ENCODE measurements at regions not wholly inside any gene's neighbourhood (a gene's known extent, or its start where the extent isn't known, plus 50 kb on each side); places are given as distances from the start of the nearest gene placed in this dataset.

- Histone ChIP-seq H3K27me3 (ENCODE audit: insufficient read depth, low read depth, severe bottlenecking) (no peaks in the 10 kb centered on the region), H3K27ac (no peak overlapping the region), H3K36me3 (no peaks in the 10 kb centered on the region), H3K4me3 (ENCODE audit: low read depth, low read length) (no peak overlapping the region), H3K9me3 (ENCODE audit: severe bottlenecking) (no peaks in the 10 kb centered on the region)
- TF ChIP-seq, protein P1, sequence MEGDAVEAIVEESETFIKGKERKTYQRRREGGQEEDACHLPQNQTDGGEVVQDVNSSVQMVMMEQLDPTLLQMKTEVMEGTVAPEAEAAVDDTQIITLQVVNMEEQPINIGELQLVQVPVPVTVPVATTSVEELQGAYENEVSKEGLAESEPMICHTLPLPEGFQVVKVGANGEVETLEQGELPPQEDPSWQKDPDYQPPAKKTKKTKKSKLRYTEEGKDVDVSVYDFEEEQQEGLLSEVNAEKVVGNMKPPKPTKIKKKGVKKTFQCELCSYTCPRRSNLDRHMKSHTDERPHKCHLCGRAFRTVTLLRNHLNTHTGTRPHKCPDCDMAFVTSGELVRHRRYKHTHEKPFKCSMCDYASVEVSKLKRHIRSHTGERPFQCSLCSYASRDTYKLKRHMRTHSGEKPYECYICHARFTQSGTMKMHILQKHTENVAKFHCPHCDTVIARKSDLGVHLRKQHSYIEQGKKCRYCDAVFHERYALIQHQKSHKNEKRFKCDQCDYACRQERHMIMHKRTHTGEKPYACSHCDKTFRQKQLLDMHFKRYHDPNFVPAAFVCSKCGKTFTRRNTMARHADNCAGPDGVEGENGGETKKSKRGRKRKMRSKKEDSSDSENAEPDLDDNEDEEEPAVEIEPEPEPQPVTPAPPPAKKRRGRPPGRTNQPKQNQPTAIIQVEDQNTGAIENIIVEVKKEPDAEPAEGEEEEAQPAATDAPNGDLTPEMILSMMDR (IDR thresholded peaks at IDR 0.05; ENCODE audit: low read depth, low read length), result no peak
- DNase-seq, result no peak
Observed at GRCh38 chr2:226600802-226601201, 198.8 kb downstream of the IRS1 start.

DNA sequence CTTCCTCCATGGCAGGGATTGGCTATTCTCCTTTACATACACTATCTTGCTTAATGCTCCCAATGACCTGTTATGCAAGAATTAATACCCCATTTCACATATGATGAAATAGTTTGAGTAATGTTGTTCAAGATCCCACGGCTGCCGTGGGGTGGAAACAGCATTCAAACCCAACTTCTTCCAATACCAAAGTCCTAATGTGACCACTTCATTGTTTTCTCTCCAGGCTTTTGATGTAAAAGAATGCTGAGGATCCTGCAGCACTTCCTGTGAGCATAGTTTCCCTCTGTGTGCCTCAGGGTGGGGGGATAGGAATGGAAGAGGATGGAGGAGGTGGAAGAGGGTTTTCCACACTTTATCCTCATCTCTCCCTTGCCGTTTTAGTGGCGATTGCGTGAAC is 199.4 kb downstream of the IRS1 start:
- H3K27ac ChIP-seq, result no peak overlapping the region
- no peaks in the 10 kb centered on the region for H3K36me3 ChIP-seq
- H3K4me3 ChIP-seq (ENCODE audit: low read depth, low read length), result no peak overlapping the region
- H3K9me3 ChIP-seq (ENCODE audit: severe bottlenecking), result no peaks in the 10 kb centered on the region
- no peaks in the 10 kb centered on the region for H3K27me3 ChIP-seq (ENCODE audit: insufficient read depth, low read depth, severe bottlenecking)
- TF ChIP-seq, protein P1 (IDR thresholded peaks at IDR 0.05; ENCODE audit: low read depth, low read length), result no peak
- no peak for DNase-seq

DNA sequence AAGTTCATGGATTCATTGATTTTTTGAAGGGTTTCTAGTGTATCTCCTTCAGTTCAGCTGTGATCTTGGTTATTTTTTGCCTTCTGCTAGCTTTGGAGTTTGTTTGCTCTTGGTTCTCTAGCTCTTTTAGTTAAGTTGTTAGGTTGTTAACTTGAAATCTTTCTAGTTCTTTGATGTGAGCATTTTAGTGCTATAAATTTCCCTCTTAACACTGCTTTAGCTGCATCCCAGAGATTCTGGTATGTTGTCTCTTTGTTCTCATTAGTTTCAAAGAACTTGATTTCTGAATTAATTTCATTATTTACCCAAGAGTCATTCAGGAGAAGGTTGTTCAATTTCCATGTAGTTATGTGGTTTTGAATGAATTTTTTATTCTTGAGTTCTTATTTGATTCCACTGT is 210.6 kb downstream of the IRS1 start:
- Histone ChIP-seq H3K9me3 (ENCODE audit: severe bottlenecking) (no peaks in the 10 kb centered on the region), H3K27ac (no peak overlapping the region), H3K4me3 (ENCODE audit: low read depth, low read length) (no peak overlapping the region), H3K36me3 (no peaks in the 10 kb centered on the region), H3K27me3 (ENCODE audit: insufficient read depth, low read depth, severe bottlenecking) (no peaks in the 10 kb centered on the region)
- DNase-seq, result no peak
- TF ChIP-seq, protein P1 (IDR thresholded peaks at IDR 0.05; ENCODE audit: low read depth, low read length), result no peak

DNA sequence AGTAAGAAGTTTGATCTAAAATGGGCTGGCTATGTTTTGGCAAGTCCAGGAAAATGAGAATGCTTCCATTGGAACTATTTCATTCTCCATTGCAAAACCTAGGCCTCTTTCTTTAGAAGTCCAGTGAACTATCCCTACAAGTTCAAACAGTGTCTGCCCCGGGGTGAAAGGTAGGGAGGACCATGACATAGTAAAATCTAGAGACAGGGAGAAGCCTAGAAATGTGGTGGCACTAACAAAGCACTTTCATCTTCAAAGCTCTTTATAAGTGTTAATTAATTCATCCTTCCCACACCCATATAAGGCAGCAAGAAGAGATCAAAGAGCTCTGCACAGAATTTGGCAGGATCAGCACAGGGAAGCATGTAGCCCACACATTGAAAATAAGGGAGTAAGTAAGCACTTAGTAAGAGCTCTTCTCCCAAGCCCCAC is 214.5 kb downstream of the IRS1 start:
- TF ChIP-seq, protein P1 (IDR thresholded peaks at IDR 0.05; ENCODE audit: low read depth, low read length), result no peak
- no peak overlapping the region for H3K27ac ChIP-seq

GRCh38 chr2:226584518-226585055 is 215.0 kb downstream of the IRS1 start:
- Histone ChIP-seq H3K27ac (no peak overlapping the region), H3K27me3 (ENCODE audit: insufficient read depth, low read depth, severe bottlenecking) (no peaks in the 10 kb centered on the region), H3K9me3 (ENCODE audit: severe bottlenecking) (no peaks in the 10 kb centered on the region), H3K36me3 (no peaks in the 10 kb centered on the region), H3K4me3 (ENCODE audit: low read depth, low read length) (no peak overlapping the region)
- TF ChIP-seq, protein P1 (IDR thresholded peaks at IDR 0.05; ENCODE audit: low read depth, low read length), result no peak
- no peak for DNase-seq

More for the DNA sequence above, 214.5 kb downstream of the IRS1 start:
- Histone ChIP-seq H3K4me3 (ENCODE audit: low read depth, low read length) (no peak overlapping the region), H3K9me3 (ENCODE audit: severe bottlenecking) (no peaks in the 10 kb centered on the region), H3K27me3 (ENCODE audit: insufficient read depth, low read depth, severe bottlenecking) (no peaks in the 10 kb centered on the region), H3K36me3 (no peaks in the 10 kb centered on the region)
- DNase-seq, result no peak

- Histone ChIP-seq H3K27me3 (ENCODE audit: insufficient read depth, low read depth, severe bottlenecking) (no peaks in the 10 kb centered on the region), H3K36me3 (no peaks in the 10 kb centered on the region), H3K9me3 (ENCODE audit: severe bottlenecking) (no peaks in the 10 kb centered on the region), H3K4me3 (ENCODE audit: low read depth, low read length) (no peak overlapping the region), H3K27ac (no peak overlapping the region)
- no peak for DNase-seq
- TF ChIP-seq, protein P1 (IDR thresholded peaks at IDR 0.05; ENCODE audit: low read depth, low read length), result no peak
Observed at GRCh38 chr2:226583715-226584114, 215.9 kb downstream of the IRS1 start.

Measured in WERI-Rb-1 (cell line).